GM12878 (cell line): ENCODE measurements at regions not wholly inside any gene's neighbourhood (a gene's known extent, or its start where the extent isn't known, plus 50 kb on each side); places are given as distances from the start of the nearest gene placed in this dataset.

ENCODE experiments used
- BRCA1 ChIP-seq: IDR thresholded peaks from 2 replicates; pipeline ENCODE4 v1.6.1; 2011; ENCODE audit warnings: low read depth, low read length, improper control_type of control experiment
- CTCF ChIP-seq, 3 experiments: IDR thresholded peaks in 2 of 3; conservative IDR thresholded peaks in 1 of 3; 2 replicates each; pipeline ENCODE4 v1.5.1; 2011; ENCODE audit warnings: low read depth in 3 of 3, low read length in 3 of 3, mild to moderate bottlenecking in 3 of 3, control low read depth in 2 of 3, moderate library complexity in 2 of 3, inconsistent platforms in 1 of 3, mixed read lengths in 1 of 3; ENCODE audit not compliant: control insufficient read depth in 2 of 3, insufficient read depth in 1 of 3; ENCODE audit errors: extremely low read depth in 1 of 3
- GATAD2B ChIP-seq: fragments of 450-650 bp; conservative IDR thresholded peaks from 2 replicates; pipeline ENCODE4 v1.6.1; 2017; ENCODE audit warnings: low read depth, mild to moderate bottlenecking, moderate library complexity
- IRF3 ChIP-seq: fragments of 450-650 bp; IDR thresholded peaks from 2 replicates; pipeline ENCODE4 v1.6.1; 2014; ENCODE audit warnings: mild to moderate bottlenecking
- MAX ChIP-seq: IDR thresholded peaks from 2 replicates; pipeline ENCODE4 v1.6.1; 2012; ENCODE audit warnings: low read depth, low read length, improper control_type of control experiment
- YY1 ChIP-seq: IDR thresholded peaks from 2 replicates; pipeline ENCODE4 v1.6.1; 2011; ENCODE audit warnings: low read depth, mild to moderate bottlenecking, low read length

GRCh38 chr2:70017962-70018361, 56.5 kb upstream of the ASPRV1 start:
- TF ChIP-seq CTCF (IDR thresholded peaks at IDR 0.05 in 2 of 3, conservative IDR thresholded peaks at IDR 0.05 in 1 of 3; ENCODE audit: control insufficient read depth in 2 of 3, extremely low read depth in 1 of 3, insufficient read depth in 1 of 3, low read depth in 3 of 3, low read length in 3 of 3) (no peak), YY1 (no peak), MAX (no peak), IRF3 (no peak), GATAD2B (no peak), BRCA1 (no peak)
